Right cardiac atrium (tissue), 5 donors: ENCODE measurements at regions not wholly inside any gene's neighbourhood (a gene's known extent, or its start where the extent isn't known, plus 50 kb on each side); places are given as distances from the start of the nearest gene placed in this dataset.

Experiments
- ATAC-seq, 2 donors: fragments of 200-7000 bp; cut with Tn5 transposase; one replicate each; pipeline versions ENCODE4 v1.8.0 to v1.9.1; 2020; ENCODE audit warnings: moderate library complexity in 2 of 2, mild to moderate bottlenecking in 1 of 2
- DNase-seq, 3 donors: peaks; one replicate each; pipeline ENCODE4 v3.0.0-alpha.2; 2020
- H3K27ac ChIP-seq: one replicate; pipeline ENCODE4 v1.5.1; 2013; ENCODE audit warnings: mild to moderate bottlenecking, low read length, control low read depth, moderate library complexity
- H3K27me3 ChIP-seq: one replicate; pipeline ENCODE4 v1.6.1; 2013; ENCODE audit not compliant: control insufficient read depth, insufficient read depth
- H3K4me1 ChIP-seq: one replicate; pipeline ENCODE4 v1.6.1; 2013; ENCODE audit warnings: low read length; ENCODE audit not compliant: control insufficient read depth, insufficient read depth
- H3K4me3 ChIP-seq: one replicate; pipeline ENCODE4 v1.5.1; 2013; ENCODE audit warnings: low read length, control low read depth
- H3K9me3 ChIP-seq: one replicate; pipeline ENCODE4 v1.6.1; 2013; ENCODE audit warnings: low read length; ENCODE audit not compliant: control insufficient read depth
- WGBS: extraction: QIAGEN DNeasy Blood & Tissue Kit; methylation state at CpG from one replicate; pipeline ENCODE4 v1.1.7; 2013; 5-methylcytosine and 5-hydroxymethylcytosine counted together
- intact Hi-C, 4 donors: fragments of 100-400 bp; cut with DNase I; formaldehyde crosslinking; loops; one replicate each; pipeline versions ENCODE4 v1.11.0 to v1.14.0; 2022 to 2023
- donor health status: healthy with polysubstance abuse.
- donor health status: DM: no; HTN: yes; CAD: no.
- donor health status: DM: no; HTN: no; CAD: no.
- donor health status: DM: no; HTN: yes; CAD: no; lungs with severe emphysema.
- donor health status: DM: yes; HTN: yes; CAD: no.

- H3K4me3 ChIP-seq, result no peak overlapping the region
- DNase-seq (no peak), ATAC-seq (no peak)
- H3K9me3 ChIP-seq, result no peaks in the 10 kb centered on the region
- H3K27ac ChIP-seq, result no peak overlapping the region
- WGBS, result 80% methylated on average over 4 of the region's 4 CpGs
- H3K4me1 ChIP-seq, result no peaks in the 10 kb centered on the region
- H3K27me3 ChIP-seq, result no peaks in the 10 kb centered on the region
- intact Hi-C loops, result no loop called here
Observed at GRCh38 chr5:3999929-4000328, 404.3 kb downstream of the IRX1 start.

- intact Hi-C loops, result no loop called here
- no peak overlapping the region for H3K27ac ChIP-seq
- H3K9me3 ChIP-seq, result no peaks in the 10 kb centered on the region
- ATAC-seq (no peak), DNase-seq (no peak)
- no peak overlapping the region for H3K4me3 ChIP-seq
- 75% methylated on average over 12 of the region's 12 CpGs for WGBS
- H3K27me3 ChIP-seq, result no peaks in the 10 kb centered on the region
- H3K4me1 ChIP-seq, result no peaks in the 10 kb centered on the region
Observed at GRCh38 chr5:4001004-4001403, 405.4 kb downstream of the IRX1 start.

- intact Hi-C loops, result no loop called here
- 64% methylated on average over 10 of the region's 10 CpGs for WGBS
- no peak for DNase-seq
- no peaks in the 10 kb centered on the region for H3K9me3 ChIP-seq
- H3K4me1 ChIP-seq, result no peaks in the 10 kb centered on the region
- H3K27me3 ChIP-seq, result no peaks in the 10 kb centered on the region
- no peak overlapping the region for H3K27ac ChIP-seq
- no peak for ATAC-seq
- H3K4me3 ChIP-seq, result no peak overlapping the region
Observed at GRCh38 chr5:4001758-4002533, 406.3 kb downstream of the IRX1 start.

- intact Hi-C loops, result no loop called here
- ATAC-seq, result no peak
- Histone ChIP-seq H3K27ac (no peak overlapping the region), H3K4me1 (no peaks in the 10 kb centered on the region), H3K4me3 (no peak overlapping the region), H3K27me3 (no peaks in the 10 kb centered on the region), H3K9me3 (no peaks in the 10 kb centered on the region)
- no peak for DNase-seq
- 85% methylated on average over 11 of the region's 11 CpGs for WGBS
Observed at GRCh38 chr5:4005335-4005734, 409.7 kb downstream of the IRX1 start.

- no peaks in the 10 kb centered on the region for H3K27me3 ChIP-seq
- H3K4me3 ChIP-seq, result no peak overlapping the region
- 98% methylated on average over 3 of the region's 3 CpGs for WGBS
- no peaks in the 10 kb centered on the region for H3K4me1 ChIP-seq
- H3K27ac ChIP-seq, result no peak overlapping the region
- no peaks in the 10 kb centered on the region for H3K9me3 ChIP-seq
- intact Hi-C loops, result no loop called here
- DNase-seq (no peak), ATAC-seq (no peak)
Observed at GRCh38 chr5:4007001-4007400, 411.4 kb downstream of the IRX1 start.

GRCh38 chr5:4011943-4012342 is 416.3 kb downstream of the IRX1 start:
- no peaks in the 10 kb centered on the region for H3K27me3 ChIP-seq
- H3K9me3 ChIP-seq, result no peaks in the 10 kb centered on the region
- H3K27ac ChIP-seq, result no peak overlapping the region
- ATAC-seq (peak in 1 of 2 donors; percentile 25), DNase-seq (no peak)
- H3K4me3 ChIP-seq, result no peak overlapping the region
- intact Hi-C loops, result no loop called here
- no peaks in the 10 kb centered on the region for H3K4me1 ChIP-seq
- WGBS, result 86% methylated on average over 6 of the region's 6 CpGs

- DNase-seq (no peak), ATAC-seq (no peak)
- H3K27ac ChIP-seq, result no peak overlapping the region
- no peaks in the 10 kb centered on the region for H3K9me3 ChIP-seq
- intact Hi-C loops, result no loop called here
- no peak overlapping the region for H3K4me3 ChIP-seq
- H3K4me1 ChIP-seq, result no peaks in the 10 kb centered on the region
- 58% methylated on average over 20 of the region's 20 CpGs for WGBS
- no peaks in the 10 kb centered on the region for H3K27me3 ChIP-seq
Observed at GRCh38 chr5:4013106-4013898, 417.7 kb downstream of the IRX1 start.

- Histone ChIP-seq H3K4me1 (no peaks in the 10 kb centered on the region), H3K27ac (no peak overlapping the region), H3K4me3 (no peak overlapping the region), H3K9me3 (no peaks in the 10 kb centered on the region), H3K27me3 (no peaks in the 10 kb centered on the region)
- intact Hi-C loops, result no loop called here
- 60% methylated on average over 4 of the region's 4 CpGs for WGBS
- ATAC-seq, result no peak
- DNase-seq, result no peak
Observed at GRCh38 chr5:4015709-4016108, 420.1 kb downstream of the IRX1 start.

- ATAC-seq, result no peak
- WGBS, result 77% methylated on average over 5 of the region's 5 CpGs
Observed at GRCh38 chr5:4017076-4017803, 421.6 kb downstream of the IRX1 start.

GRCh38 chr5:4018007-4018406 is 422.4 kb downstream of the IRX1 start:
- Histone ChIP-seq H3K27ac (peak overlapping the region; percentile 30), H3K9me3 (no peaks in the 10 kb centered on the region), H3K4me3 (no peak overlapping the region), H3K27me3 (no peaks in the 10 kb centered on the region), H3K4me1 (no peaks in the 10 kb centered on the region)
- intact Hi-C loops, result no loop called here
- WGBS, result 46% methylated on average over 2 of the region's 2 CpGs
- DNase-seq (no peak), ATAC-seq (peak; percentile 16 to 62)

More at GRCh38 chr5:4017076-4017803, 421.6 kb downstream of the IRX1 start:
- H3K9me3 ChIP-seq, result no peaks in the 10 kb centered on the region
- intact Hi-C loops, result no loop called here
- no peak for DNase-seq
- no peaks in the 10 kb centered on the region for H3K27me3 ChIP-seq
- no peaks in the 10 kb centered on the region for H3K4me1 ChIP-seq
- H3K4me3 ChIP-seq, result no peak overlapping the region
- no peak overlapping the region for H3K27ac ChIP-seq
